Putamen (tissue), 1 donor: ENCODE measurements at regions not wholly inside any gene's neighbourhood (a gene's known extent, or its start where the extent isn't known, plus 50 kb on each side); places are given as distances from the start of the nearest gene placed in this dataset.

Source experiments
- DNase-seq: peaks from one replicate; pipeline ENCODE4 v3.0.0-alpha.2; 2016; ENCODE audit warnings: low spot score

DNA sequence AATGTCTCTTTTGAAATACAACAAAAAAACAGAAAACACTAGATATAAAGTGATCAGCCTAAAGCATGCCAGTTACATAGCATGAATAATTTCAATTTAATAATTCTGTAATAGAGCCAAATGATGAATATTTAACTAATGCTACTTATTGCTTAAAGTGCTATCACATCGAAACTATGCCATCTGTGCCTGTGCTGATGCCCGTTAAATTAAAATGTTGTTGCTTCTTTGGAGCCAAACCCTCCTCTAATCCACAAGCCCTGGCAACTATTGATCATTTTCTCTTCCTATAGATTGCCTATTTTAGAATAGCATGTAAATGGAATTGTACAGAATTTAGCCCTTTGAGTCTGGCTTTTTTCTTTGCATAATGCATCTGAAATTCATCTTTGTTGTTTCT is 356.2 kb downstream of the CHSY3 start:
- no peak for DNase-seq

DNA sequence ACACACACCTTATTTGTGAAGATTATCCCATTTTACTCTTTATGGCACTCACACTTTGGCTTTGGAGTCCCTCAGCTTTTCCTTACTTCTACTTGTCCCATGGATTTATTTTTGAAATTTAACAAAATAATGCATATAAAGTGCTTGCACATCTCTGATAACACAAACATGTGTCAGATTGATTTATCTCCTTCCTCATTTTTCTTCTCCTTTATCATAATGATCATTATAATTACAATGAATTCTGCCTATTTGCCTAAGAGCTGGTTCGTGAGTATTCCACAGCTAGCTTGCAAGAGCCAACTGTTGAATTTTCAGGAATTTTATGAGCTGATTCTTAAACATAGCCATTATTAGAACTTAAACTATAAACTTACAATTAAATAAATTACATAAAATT is 347.7 kb downstream of the CHSY3 start:
- no peak for DNase-seq

DNA sequence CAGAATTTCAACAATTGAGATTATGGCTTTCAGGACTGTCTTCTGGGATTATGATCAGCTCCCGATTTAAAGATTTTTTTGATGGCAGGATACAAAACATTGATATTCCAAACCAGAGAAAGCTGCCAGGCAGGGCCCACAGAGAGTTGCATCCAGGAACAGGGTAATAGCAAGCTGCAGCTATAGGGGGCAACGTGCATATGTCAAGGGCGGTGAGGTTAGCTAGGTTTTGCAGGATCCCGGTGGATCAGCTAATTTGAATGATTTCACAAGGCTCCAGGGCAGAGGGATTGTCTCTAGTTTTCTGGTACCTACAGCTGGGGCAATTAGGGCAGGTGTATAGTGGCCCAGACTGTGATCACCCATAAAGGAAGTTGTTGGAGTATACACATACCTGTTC is 339.4 kb downstream of the CHSY3 start:
- no peak for DNase-seq

DNA sequence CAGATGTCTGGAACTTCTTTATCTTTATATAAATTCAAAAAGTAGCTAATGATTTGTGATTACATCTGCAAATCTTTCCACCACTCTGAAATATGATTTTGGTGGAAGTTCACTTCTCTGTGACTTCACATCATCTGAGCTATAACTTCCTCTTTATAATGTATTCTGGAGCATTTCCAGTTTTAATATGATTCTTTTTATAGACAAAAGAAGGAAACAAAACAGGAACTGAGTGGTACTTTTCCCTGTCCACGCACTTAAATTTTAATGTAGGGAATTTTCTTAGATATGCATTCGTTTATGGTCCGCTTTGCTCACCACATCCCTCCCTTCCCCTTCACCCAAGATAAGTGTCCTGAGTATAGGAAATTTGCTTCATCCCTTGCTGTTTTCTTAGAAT is 333.5 kb downstream of the CHSY3 start:
- no peak for DNase-seq
